ENCODE measurements at regions not wholly inside any gene's neighbourhood (a gene's known extent, or its start where the extent isn't known, plus 50 kb on each side); places are given as distances from the start of the nearest gene placed in this dataset.

DNA sequence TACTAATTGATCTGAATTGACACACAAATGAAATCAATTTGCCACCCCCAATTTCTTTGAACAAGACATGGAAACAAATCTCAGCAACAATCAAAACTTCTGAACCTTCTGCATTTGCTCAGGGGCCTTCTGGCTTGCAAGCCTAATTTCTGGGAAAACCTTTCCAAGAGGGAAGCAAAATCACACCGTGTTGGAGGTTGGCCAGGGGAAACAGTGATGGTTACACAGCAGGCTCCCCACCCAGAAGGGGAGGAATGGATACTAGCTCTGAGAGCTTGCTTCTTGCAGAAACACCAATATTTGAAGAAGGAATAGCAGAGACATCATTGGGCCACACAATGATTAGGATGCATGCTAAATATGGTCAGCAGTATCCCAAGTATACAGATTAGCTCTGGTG is 488.6 kb upstream of the TRPC7 start:
- TF ChIP-seq, protein P1, sequence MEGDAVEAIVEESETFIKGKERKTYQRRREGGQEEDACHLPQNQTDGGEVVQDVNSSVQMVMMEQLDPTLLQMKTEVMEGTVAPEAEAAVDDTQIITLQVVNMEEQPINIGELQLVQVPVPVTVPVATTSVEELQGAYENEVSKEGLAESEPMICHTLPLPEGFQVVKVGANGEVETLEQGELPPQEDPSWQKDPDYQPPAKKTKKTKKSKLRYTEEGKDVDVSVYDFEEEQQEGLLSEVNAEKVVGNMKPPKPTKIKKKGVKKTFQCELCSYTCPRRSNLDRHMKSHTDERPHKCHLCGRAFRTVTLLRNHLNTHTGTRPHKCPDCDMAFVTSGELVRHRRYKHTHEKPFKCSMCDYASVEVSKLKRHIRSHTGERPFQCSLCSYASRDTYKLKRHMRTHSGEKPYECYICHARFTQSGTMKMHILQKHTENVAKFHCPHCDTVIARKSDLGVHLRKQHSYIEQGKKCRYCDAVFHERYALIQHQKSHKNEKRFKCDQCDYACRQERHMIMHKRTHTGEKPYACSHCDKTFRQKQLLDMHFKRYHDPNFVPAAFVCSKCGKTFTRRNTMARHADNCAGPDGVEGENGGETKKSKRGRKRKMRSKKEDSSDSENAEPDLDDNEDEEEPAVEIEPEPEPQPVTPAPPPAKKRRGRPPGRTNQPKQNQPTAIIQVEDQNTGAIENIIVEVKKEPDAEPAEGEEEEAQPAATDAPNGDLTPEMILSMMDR (conservative IDR thresholded peaks at IDR 0.05; ENCODE audit: low read length), result no peak
- no peak for TF ChIP-seq EZH2phosphoT487 (IDR thresholded peaks at IDR 0.05; ENCODE audit: borderline replicate concordance)

All from Loucy (cell line).